ENCODE measurements at regions not wholly inside any gene's neighbourhood (a gene's known extent, or its start where the extent isn't known, plus 50 kb on each side); places are given as distances from the start of the nearest gene placed in this dataset.

- no peak for TF ChIP-seq CTCF (IDR thresholded peaks at IDR 0.05; ENCODE audit: insufficient read depth, low read length)
- TF ChIP-seq POLR2AphosphoS5 (IDR thresholded peaks at IDR 0.05; ENCODE audit: low read depth) = no peak
- TF ChIP-seq REST (IDR thresholded peaks at IDR 0.05; ENCODE audit: insufficient replicate concordance, low read depth) = no peak
These were observed 92.5 kb downstream of the SIK1 start for GRCh38 chr21:43334214-43334958.
